GM19438 (cell line): ENCODE measurements at regions not wholly inside any gene's neighbourhood (a gene's known extent, or its start where the extent isn't known, plus 50 kb on each side); places are given as distances from the start of the nearest gene placed in this dataset.
A peak's percentile ranks its signal among the peaks of the same experiment; 100 is the strongest.

Source experiments
- ATAC-seq: cut with Tn5 transposase; IDR thresholded peaks from one replicate; pipeline ENCODE4 v1.9.1; 2021; ENCODE audit warnings: low read depth; ENCODE audit not compliant: unreplicated experiment

GRCh38 chr14:81668626-81669274 is 135.1 kb upstream of the SEL1L start:
- ATAC-seq: no peak

GRCh38 chr14:81669308-81669707 is 135.7 kb upstream of the SEL1L start:
- ATAC-seq: no peak

GRCh38 chr14:81673930-81674329 is 140.3 kb upstream of the SEL1L start:
- ATAC-seq: no peak

GRCh38 chr14:81676395-81676794 is 142.7 kb upstream of the SEL1L start:
- no peak for ATAC-seq

GRCh38 chr14:81676879-81677278 is 143.2 kb upstream of the SEL1L start:
- ATAC-seq: no peak

GRCh38 chr14:81677736-81678135 is 144.1 kb upstream of the SEL1L start:
- no peak for ATAC-seq

- no peak for ATAC-seq
These were observed 145.6 kb upstream of the SEL1L start for GRCh38 chr14:81679226-81679625.

GRCh38 chr14:81681541-81681940 is 147.9 kb upstream of the SEL1L start:
- no peak for ATAC-seq

- no peak for ATAC-seq
These were observed 148.5 kb upstream of the SEL1L start for GRCh38 chr14:81682134-81682533.

GRCh38 chr14:81682701-81683100 is 149.0 kb upstream of the SEL1L start:
- ATAC-seq: no peak

- no peak for ATAC-seq
These were observed 151.0 kb upstream of the SEL1L start for GRCh38 chr14:81684696-81685095.

GRCh38 chr14:81686512-81686911 is 152.9 kb upstream of the SEL1L start:
- ATAC-seq: no peak

GRCh38 chr14:81691931-81692330 is 158.3 kb upstream of the SEL1L start:
- no peak for ATAC-seq

GRCh38 chr14:81694419-81694818 is 160.8 kb upstream of the SEL1L start:
- ATAC-seq: no peak

GRCh38 chr14:81709681-81710080 is 176.0 kb upstream of the SEL1L start:
- no peak for ATAC-seq

- ATAC-seq: peak; percentile 70
These were observed 176.7 kb upstream of the SEL1L start for GRCh38 chr14:81710232-81710845.

- no peak for ATAC-seq
These were observed 182.1 kb upstream of the SEL1L start for GRCh38 chr14:81715731-81716130.

- no peak for ATAC-seq
These were observed 183.3 kb upstream of the SEL1L start for GRCh38 chr14:81716953-81717352.

GRCh38 chr14:81723956-81724355 is 190.3 kb upstream of the SEL1L start:
- no peak for ATAC-seq

GRCh38 chr14:81727218-81727617 is 193.6 kb upstream of the SEL1L start:
- ATAC-seq: no peak

GRCh38 chr14:81728447-81728846 is 194.8 kb upstream of the SEL1L start:
- ATAC-seq: no peak

- ATAC-seq: no peak
These were observed 196.0 kb upstream of the SEL1L start for GRCh38 chr14:81729622-81730021.

GRCh38 chr14:81737938-81738337 is 204.3 kb upstream of the SEL1L start:
- ATAC-seq: no peak
